ENCODE measurements at regions not wholly inside any gene's neighbourhood (a gene's known extent, or its start where the extent isn't known, plus 50 kb on each side); places are given as distances from the start of the nearest gene placed in this dataset.

GRCh38 chr16:55380485-55380884 lies 56.5 kb downstream of the IRX6 start:
- Histone ChIP-seq H3K36me3 (no peaks in the 10 kb centered on the region), H3K4me3 (no peak overlapping the region), H3K9me3 (ENCODE audit: low read depth) (no peaks in the 10 kb centered on the region), H3K27me3 (peaks cover 9% of the 10 kb centered on the region), H3K27ac (no peak overlapping the region), H3K4me1 (ENCODE audit: low read depth) (peaks cover 5% of the 10 kb centered on the region)
- no peak for TF ChIP-seq CTCF (IDR thresholded peaks at IDR 0.05; ENCODE audit: low read depth, low read length)
- DNase-seq (ENCODE audit: low read depth in 1 of 2, low spot score in 1 of 2): no peak

- Histone ChIP-seq H3K9me3 (ENCODE audit: low read depth) (no peaks in the 10 kb centered on the region), H3K4me1 (ENCODE audit: low read depth) (peaks cover 5% of the 10 kb centered on the region), H3K27ac (no peak overlapping the region), H3K4me3 (no peak overlapping the region), H3K36me3 (no peaks in the 10 kb centered on the region), H3K27me3 (peaks cover 9% of the 10 kb centered on the region)
- no peak for TF ChIP-seq CTCF (IDR thresholded peaks at IDR 0.05; ENCODE audit: low read depth, low read length)
- DNase-seq (ENCODE audit: low read depth in 1 of 2, low spot score in 1 of 2): no peak
These were observed 60.6 kb downstream of the IRX6 start for GRCh38 chr16:55384288-55385247.

- DNase-seq (ENCODE audit: low read depth in 1 of 2, low spot score in 1 of 2): no peak
- Histone ChIP-seq H3K4me1 (ENCODE audit: low read depth) (peaks cover 5% of the 10 kb centered on the region), H3K4me3 (no peak overlapping the region), H3K36me3 (no peaks in the 10 kb centered on the region), H3K9me3 (ENCODE audit: low read depth) (no peaks in the 10 kb centered on the region), H3K27ac (no peak overlapping the region), H3K27me3 (peaks cover 3% of the 10 kb centered on the region)
- TF ChIP-seq CTCF (IDR thresholded peaks at IDR 0.05; ENCODE audit: low read depth, low read length): no peak
These were observed 61.4 kb downstream of the IRX6 start for GRCh38 chr16:55385359-55385758.

GRCh38 chr16:55386534-55387296 lies 62.7 kb downstream of the IRX6 start:
- no peak for DNase-seq (ENCODE audit: low read depth in 1 of 2, low spot score in 1 of 2)
- H3K4me3 ChIP-seq: no peak overlapping the region
- peaks cover 5% of the 10 kb centered on the region for H3K4me1 ChIP-seq (ENCODE audit: low read depth)
- H3K9me3 ChIP-seq (ENCODE audit: low read depth): no peaks in the 10 kb centered on the region
- no peaks in the 10 kb centered on the region for H3K36me3 ChIP-seq
- no peak for TF ChIP-seq CTCF (IDR thresholded peaks at IDR 0.05; ENCODE audit: low read depth, low read length)
- no peak overlapping the region for H3K27ac ChIP-seq
- no peaks in the 10 kb centered on the region for H3K27me3 ChIP-seq

- Histone ChIP-seq H3K27me3 (no peaks in the 10 kb centered on the region), H3K27ac (no peak overlapping the region), H3K9me3 (ENCODE audit: low read depth) (no peaks in the 10 kb centered on the region), H3K36me3 (no peaks in the 10 kb centered on the region), H3K4me1 (ENCODE audit: low read depth) (peaks cover 5% of the 10 kb centered on the region), H3K4me3 (no peak overlapping the region)
- TF ChIP-seq CTCF (IDR thresholded peaks at IDR 0.05; ENCODE audit: low read depth, low read length): no peak
- no peak for DNase-seq (ENCODE audit: low read depth in 1 of 2, low spot score in 1 of 2)
These were observed 64.3 kb downstream of the IRX6 start for GRCh38 chr16:55388131-55388862.

Measured in cardiac muscle cell (in vitro differentiated cells and primary cell).